WTC11 (cell line): ENCODE measurements at regions not wholly inside any gene's neighbourhood (a gene's known extent, or its start where the extent isn't known, plus 50 kb on each side); places are given as distances from the start of the nearest gene placed in this dataset.

Experiments used
- CREB1 ChIP-seq: sonication (generic); formaldehyde crosslinking; IDR thresholded peaks from 2 replicates; pipeline ENCODE4 v1.8.0; 2023; ENCODE audit warnings: mild to moderate bottlenecking, missing genetic modification reagents
- CTCF ChIP-seq: fragments of 200-600 bp; IDR thresholded peaks from 2 replicates; pipeline ENCODE4 v1.8.0; 2022; ENCODE audit warnings: antibody characterized with exemption
- SP1 ChIP-seq: sonication (generic); formaldehyde crosslinking; conservative IDR thresholded peaks from 2 replicates; pipeline ENCODE4 v1.8.1; 2022; ENCODE audit warnings: missing genetic modification reagents
- TEAD4 ChIP-seq: sonication (generic); formaldehyde crosslinking; IDR thresholded peaks from 2 replicates; pipeline ENCODE4 v1.8.0; 2022; ENCODE audit warnings: mild to moderate bottlenecking, missing genetic modification reagents
- ZNF232 ChIP-seq: sonication (generic); formaldehyde crosslinking; IDR thresholded peaks from 2 replicates; pipeline ENCODE4 v1.8.0; 2022; ENCODE audit warnings: mild to moderate bottlenecking, missing genetic modification reagents
- ZNF317 ChIP-seq: sonication (generic); formaldehyde crosslinking; IDR thresholded peaks from 2 replicates; pipeline ENCODE4 v1.8.1; 2023; ENCODE audit warnings: low read depth, mild to moderate bottlenecking, moderate library complexity, missing genetic modification reagents, borderline replicate concordance
- ZNF416 ChIP-seq: fragments of 250-450 bp; sonication (Bioruptor Pico); IDR thresholded peaks from 2 replicates; pipeline ENCODE4 v1.9.0; 2021; ENCODE audit warnings: mild to moderate bottlenecking, inconsistent platforms

DNA sequence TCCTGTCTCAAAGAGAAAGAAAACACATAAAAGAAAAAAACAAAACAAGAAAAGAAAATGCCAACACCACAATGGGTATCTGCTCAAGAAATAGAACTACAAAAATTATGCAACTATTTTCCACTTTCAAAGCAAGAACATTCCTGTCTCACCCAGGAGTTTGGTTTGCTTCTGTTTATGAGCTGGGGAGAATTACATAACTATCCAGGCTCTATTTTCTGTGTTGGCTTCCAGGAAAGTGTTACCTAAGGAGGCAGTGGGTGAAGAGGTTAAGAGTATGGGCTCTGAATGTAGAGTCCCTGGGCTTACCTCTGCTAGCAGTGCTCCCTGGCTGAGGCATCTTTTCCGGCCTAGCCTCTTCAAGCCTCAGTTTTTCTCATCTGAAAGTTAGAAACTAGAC is 426.7 kb downstream of the MIAT start:
- no peak for TF ChIP-seq ZNF317 (CRISPR knock-in tag)
- no peak for TF ChIP-seq TEAD4 (CRISPR knock-in tag)
- no peak for TF ChIP-seq CTCF
- no peak for TF ChIP-seq ZNF232 (CRISPR knock-in tag)
- no peak for TF ChIP-seq CREB1 (CRISPR knock-in tag)
- TF ChIP-seq SP1 (CRISPR knock-in tag) = no peak
- no peak for TF ChIP-seq ZNF416 (CRISPR knock-in tag)
